HepG2 (cell line): ENCODE measurements at regions not wholly inside any gene's neighbourhood (a gene's known extent, or its start where the extent isn't known, plus 50 kb on each side); places are given as distances from the start of the nearest gene placed in this dataset.

Source experiments
- ATAC-seq: fragments of 200-7000 bp; cut with Tn5 transposase; 3 replicates; pipeline ENCODE4 v1.9.1; 2020; ENCODE audit warnings: mild to moderate bottlenecking, moderate library complexity
- BruUV-seq: library from RNA; stranded (reverse); fragments of 400-500 nt; replicated peaks from 2 replicates; lab custom pipeline; 2021; lab: Mats Ljungman, UMichigan
- CTCF ChIA-PET: fragments of 300-600 bp; formaldehyde crosslinking; extraction: SDS; loops from one replicate; lab custom pipeline; 2021; ENCODE audit warnings: low total read pairs, inconsistent platforms, low intra/inter-chr PET ratio; lab: Yijun Ruan, JAX
- POLR2A ChIA-PET: fragments of 350-600 bp; sonication (Branson Sonifier 250); formaldehyde crosslinking; loops from one replicate; lab custom pipeline; 2020; ENCODE audit warnings: antibody characterized with exemption, inconsistent platforms; lab: Yijun Ruan, JAX
- DNase-seq: peaks from one replicate; pipeline ENCODE4 v3.0.0-alpha.2; 2015; ENCODE audit warnings: low spot score
- FAIRE-seq: peaks from 3 replicates; lab custom pipeline; 2011; peaks lifted over from hg19 to GRCh38; lab: Jason Lieb, UNC
- H2AFZ ChIP-seq: one replicate; pipeline ENCODE4 v1.6.1; 2011; ENCODE audit warnings: low read length, inconsistent platforms
- H3K27ac ChIP-seq: fragments of 300-600 bp; 3 replicates; pipeline ENCODE4 v1.8.0; 2011; ENCODE audit warnings: mixed run types, mild to moderate bottlenecking, mixed read lengths, low read length, inconsistent platforms; ENCODE audit not compliant: insufficient read depth; ENCODE audit errors: extremely low read length
- H3K27me3 ChIP-seq, 2 experiments: fragments of 200-600 bp in 1 of 2; 2 replicates in 1 of 2; 3 replicates in 1 of 2; pipeline versions ENCODE4 v1.6.0 to v1.8.0; 2011; ENCODE audit warnings: low read length in 2 of 2, mild to moderate bottlenecking in 2 of 2, moderate library complexity in 2 of 2, inconsistent platforms in 1 of 2; ENCODE audit not compliant: insufficient read depth in 2 of 2, control insufficient read depth in 1 of 2
- H3K36me3 ChIP-seq, 2 experiments: fragments of 200-600 bp in 1 of 2; replicated peaks in 1 of 2; 2 replicates in 1 of 2; 3 replicates in 1 of 2; pipeline versions ENCODE4 v1.5.1 to v1.8.0; 2011; ENCODE audit warnings: low read length in 2 of 2, inconsistent platforms in 1 of 2; ENCODE audit not compliant: insufficient read depth in 2 of 2, control insufficient read depth in 1 of 2
- H3K4me1 ChIP-seq: 2 replicates; pipeline ENCODE4 v1.5.1; 2012; ENCODE audit warnings: low read length, inconsistent platforms; ENCODE audit not compliant: insufficient read depth
- H3K4me2 ChIP-seq: 2 replicates; pipeline ENCODE4 v1.6.0; 2011; ENCODE audit warnings: low read depth, low read length, inconsistent platforms
- H3K4me3 ChIP-seq, 3 experiments: fragments of 200-600 bp in 1 of 3; sonication (generic), shearing (Covaris generic) in 1 of 3; replicated peaks in 1 of 3; 2 replicates each; pipeline ENCODE4 v1.5.1; 2011 to 2016; ENCODE audit warnings: low read length in 3 of 3, inconsistent platforms in 2 of 3, low read depth in 2 of 3, mild to moderate bottlenecking in 2 of 3, control low read depth in 1 of 3, mixed read lengths in 1 of 3; ENCODE audit not compliant: insufficient read depth in 1 of 3
- H3K79me2 ChIP-seq: one replicate; pipeline ENCODE4 v1.6.1; 2011; ENCODE audit warnings: low read length, inconsistent platforms; ENCODE audit not compliant: insufficient read depth
- H3K9ac ChIP-seq: 2 replicates; pipeline ENCODE4 v1.6.0; 2011; ENCODE audit warnings: mild to moderate bottlenecking, low read depth, low read length, inconsistent platforms; ENCODE audit not compliant: insufficient read depth
- H3K9me3 ChIP-seq: 2 replicates; pipeline ENCODE4 v1.5.1; 2012; ENCODE audit warnings: mild to moderate bottlenecking, low read length
- H4K20me1 ChIP-seq: 2 replicates; pipeline ENCODE4 v1.6.0; 2011; ENCODE audit warnings: inconsistent platforms, mild to moderate bottlenecking, low read length, moderate library complexity; ENCODE audit not compliant: insufficient read depth
- BCL6 ChIP-seq: IDR thresholded peaks from 2 replicates; pipeline ENCODE4 v1.6.1; 2016; ENCODE audit warnings: missing genetic modification reagents, missing compliant biosample characterization
- GLI4 ChIP-seq: sonication (generic); formaldehyde crosslinking; IDR thresholded peaks from 2 replicates; pipeline ENCODE4 v1.5.1; 2020; ENCODE audit warnings: missing genetic modification reagents, mild to moderate bottlenecking, moderate library complexity, borderline replicate concordance
- SRSF1 ChIP-seq: fragments of 200-400 bp; formaldehyde crosslinking; optimal IDR thresholded peaks from 2 replicates; pipeline ENCODE3; 2017; ENCODE audit warnings: mild to moderate bottlenecking, low read depth, low read length, moderate library complexity
- ZFAT ChIP-seq: sonication (generic); formaldehyde crosslinking; conservative IDR thresholded peaks from 2 replicates; pipeline ENCODE4 v1.8.1; 2023; ENCODE audit warnings: missing genetic modification reagents, inconsistent platforms
- ZNF616 ChIP-seq: sonication (generic); formaldehyde crosslinking; IDR thresholded peaks from 2 replicates; pipeline ENCODE4 v1.5.0; 2020; ENCODE audit warnings: low read depth, mild to moderate bottlenecking, missing genetic modification reagents
- ZNF747 ChIP-seq: sonication (generic); formaldehyde crosslinking; IDR thresholded peaks from 2 replicates; pipeline ENCODE4 v1.8.1; 2023; ENCODE audit warnings: missing genetic modification reagents, mild to moderate bottlenecking, borderline replicate concordance
- WGBS: methylation state at CpG from one replicate; pipeline ENCODE4 v1.1.6; 2017; ENCODE audit warnings: low lambda C conversion rate; 5-methylcytosine and 5-hydroxymethylcytosine counted together
- in situ Hi-C: cut with HindIII; loops from 2 replicates; pipeline ENCODE4 v1.10.0; 2017; ENCODE audit warnings: low pct_unique_long_range_greater_than_20kb; ENCODE audit not compliant: extremely low pct_ligation_motif_present
- intact Hi-C: fragments of 100-400 bp; cut with micrococcal nuclease; formaldehyde crosslinking; loops from one replicate; pipeline ENCODE4 v1.10.0; 2022; ENCODE audit not compliant: unreplicated experiment
- TF ChIP-seq, protein P1 (sequence below): sonication (generic); formaldehyde crosslinking; IDR thresholded peaks from 2 replicates; pipeline ENCODE4 v1.4.0; 2020; ENCODE audit warnings: missing genetic modification reagents, mild to moderate bottlenecking, borderline replicate concordance

DNA sequence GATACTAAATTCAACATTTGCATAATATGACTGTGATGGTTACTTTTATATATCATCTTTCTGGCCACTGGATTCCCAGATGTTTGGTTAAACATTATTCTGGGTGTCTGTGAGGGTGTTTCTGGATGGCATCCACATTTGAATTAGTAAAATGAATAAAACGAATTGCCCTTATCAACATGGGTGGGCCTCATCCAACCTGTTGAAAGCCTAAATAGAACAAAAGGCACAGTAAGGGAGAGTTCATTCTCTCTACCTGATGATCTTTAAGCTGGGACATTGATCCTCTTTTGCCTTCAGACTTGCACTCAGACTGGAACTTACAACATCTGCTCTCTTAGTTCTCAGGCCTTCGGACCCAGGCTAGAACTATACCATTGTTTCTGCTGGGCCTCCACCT lies 57.6 kb downstream of the CD24 start (continued):
- TF ChIP-seq SRSF1 = no peak

DNA sequence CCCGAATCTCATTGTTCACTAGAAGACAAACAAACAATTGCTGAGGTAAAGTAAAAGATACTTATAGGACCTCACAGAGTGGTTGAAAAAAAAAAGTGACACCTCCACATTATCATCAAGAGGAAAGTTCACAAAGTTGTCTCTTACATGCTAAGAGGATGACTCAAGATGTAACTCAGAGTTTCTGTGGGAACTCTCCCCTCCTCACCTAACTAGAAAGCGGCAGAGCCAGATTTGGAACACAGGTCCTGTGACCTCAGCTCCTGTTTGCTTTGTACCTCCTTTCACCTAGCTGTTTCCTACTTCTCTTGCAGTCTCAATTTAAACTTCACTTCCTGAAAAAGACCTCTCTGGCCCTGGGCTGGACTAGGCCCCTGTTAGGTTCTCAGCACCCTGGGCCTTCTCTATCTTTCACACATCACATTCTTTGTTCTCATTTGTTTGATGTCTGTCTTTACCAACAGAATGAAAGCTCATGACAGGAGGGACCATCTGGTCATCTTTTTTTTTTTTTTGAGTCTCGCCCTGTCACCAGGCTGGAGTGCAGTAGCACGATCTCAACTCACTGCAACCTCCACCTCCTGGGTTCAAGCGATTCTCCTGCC lies 60.8 kb downstream of the CD24 start:
- H3K4me1 ChIP-seq = peaks cover 43% of the 10 kb centered on the region
- ATAC-seq (no peak), FAIRE-seq (no peak), DNase-seq (peak; percentile 64)
- in situ Hi-C loops = no loop called here
- WGBS = 28% methylated on average over 5 of the region's 5 CpGs
- no TSS peak for BruUV-seq
- H3K27ac ChIP-seq = no peak overlapping the region
- H3K79me2 ChIP-seq = no peaks in the 10 kb centered on the region
- H3K9me3 ChIP-seq = peaks cover 8% of the 10 kb centered on the region; the same call in 1 of the 2 replicates
- no peaks in the 10 kb centered on the region for H3K36me3 ChIP-seq
- CTCF ChIA-PET = no interaction called here
- H3K4me2 ChIP-seq = peak overlapping the region; percentile 28; the same call in 1 of the 2 replicates
- H2AFZ ChIP-seq = no peak overlapping the region
- intact Hi-C loops = loop anchor here (1.0 to 10.0 kb wide), 2 partner anchors 26 to 289 kb away; partner anchors contain the start of genes QRSL1 and RTN4IP1
- H3K27me3 ChIP-seq = no peaks in the 10 kb centered on the region
- no peak overlapping the region for H3K4me3 ChIP-seq
- H4K20me1 ChIP-seq = no peaks in the 10 kb centered on the region
- TF ChIP-seq BCL6 (CRISPR knock-in tag) (peak; percentile 19; the same call in 1 of the 2 replicates), ZFAT (CRISPR knock-in tag) (no peak)
- TF ChIP-seq, protein P1, sequence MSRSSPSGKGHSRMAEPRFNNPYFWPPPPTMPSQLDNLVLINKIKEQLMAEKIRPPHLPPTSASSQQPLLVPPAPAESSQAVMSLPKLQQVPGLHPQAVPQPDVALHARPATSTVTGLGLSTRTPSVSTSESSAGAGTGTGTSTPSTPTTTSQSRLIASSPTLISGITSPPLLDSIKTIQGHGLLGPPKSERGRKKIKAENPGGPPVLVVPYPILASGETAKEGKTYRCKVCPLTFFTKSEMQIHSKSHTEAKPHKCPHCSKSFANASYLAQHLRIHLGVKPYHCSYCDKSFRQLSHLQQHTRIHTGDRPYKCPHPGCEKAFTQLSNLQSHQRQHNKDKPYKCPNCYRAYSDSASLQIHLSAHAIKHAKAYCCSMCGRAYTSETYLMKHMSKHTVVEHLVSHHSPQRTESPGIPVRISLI (CRISPR knock-in tag) = peak; percentile 51; the same call in 1 of the 2 replicates
- no peak overlapping the region for H3K9ac ChIP-seq
- POLR2A ChIA-PET = no interaction called here

DNA sequence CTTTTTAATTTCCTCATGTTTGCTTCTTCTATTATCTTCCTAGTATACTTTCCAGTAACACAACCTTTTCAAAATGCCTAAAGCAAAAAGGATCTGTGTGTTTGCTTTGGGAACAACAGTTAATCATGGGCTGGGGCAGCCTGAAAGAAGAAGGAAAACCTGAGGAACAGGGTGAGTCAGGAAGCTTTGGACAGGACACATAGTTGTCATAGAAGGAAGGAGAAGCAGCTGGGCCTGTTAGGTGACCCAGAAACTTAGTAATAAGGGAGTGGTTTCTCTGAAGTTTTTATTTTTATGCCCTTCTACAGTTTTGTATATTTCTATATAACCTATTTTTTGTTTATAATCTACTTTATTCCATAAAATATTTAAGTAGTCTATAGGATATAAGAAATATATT lies 61.4 kb downstream of the CD24 start:
- Histone ChIP-seq H3K36me3 (no peaks in the 10 kb centered on the region), H3K9me3 (peaks cover 8% of the 10 kb centered on the region; the same call in 1 of the 2 replicates), H3K27ac (no peak overlapping the region), H3K79me2 (no peaks in the 10 kb centered on the region), H4K20me1 (no peaks in the 10 kb centered on the region), H3K4me1 (peaks cover 43% of the 10 kb centered on the region), H3K27me3 (no peaks in the 10 kb centered on the region), H3K9ac (no peak overlapping the region), H3K4me2 (no peak overlapping the region), H3K4me3 (no peak overlapping the region), H2AFZ (no peak overlapping the region)
- BruUV-seq = no TSS peak
- intact Hi-C loops = loop anchor here (1.0 to 10.0 kb wide), 2 partner anchors 26 to 288 kb away; partner anchors contain the start of genes QRSL1 and RTN4IP1
- TF ChIP-seq GLI4 (CRISPR knock-in tag) (no peak), ZNF616 (CRISPR knock-in tag) (no peak), ZNF747 (CRISPR knock-in tag) (no peak)
- no peak for FAIRE-seq
- CTCF ChIA-PET = no interaction called here
- DNase-seq = no peak
- in situ Hi-C loops = no loop called here
- no peak for ATAC-seq
- POLR2A ChIA-PET = no interaction called here
